CD4-positive, alpha-beta T cell treated with Interleukin-12 subunit alpha and Interleukin-12 subunit beta, for 1 hour (primary cell): ENCODE measurements at regions not wholly inside any gene's neighbourhood (a gene's known extent, or its start where the extent isn't known, plus 50 kb on each side); places are given as distances from the start of the nearest gene placed in this dataset.
"Not testable (repeated sequence)": the region's sequence is repeated elsewhere in the genome, so short reads cannot be mapped to it uniquely, and the experiment has no call there.

Experiments used
- DNase-seq: peaks from one replicate; pipeline ENCODE4 v3.0.0-alpha.2; 2020

- no peak for DNase-seq
Observed at GRCh38 chr10:117457071-117457810, 82.0 kb upstream of the PDZD8 start.

GRCh38 chr10:117455346-117455745 is 80.1 kb upstream of the PDZD8 start:
- DNase-seq: no peak

- no peak for DNase-seq
Observed at GRCh38 chr10:117454502-117454901, 79.3 kb upstream of the PDZD8 start.

GRCh38 chr10:117453484-117453883 is 78.2 kb upstream of the PDZD8 start:
- not testable (repeated sequence) for DNase-seq

- no peak for DNase-seq
Observed at GRCh38 chr10:117450940-117451339, 75.7 kb upstream of the PDZD8 start.

GRCh38 chr10:117449636-117450035 is 74.4 kb upstream of the PDZD8 start:
- no peak for DNase-seq

GRCh38 chr10:117448802-117449201 is 73.6 kb upstream of the PDZD8 start:
- DNase-seq: no peak

- no peak for DNase-seq
Observed at GRCh38 chr10:117445992-117446391, 70.8 kb upstream of the PDZD8 start.

- no peak for DNase-seq
Observed at GRCh38 chr10:117444497-117445040, 69.3 kb upstream of the PDZD8 start.

- no peak for DNase-seq
Observed at GRCh38 chr10:117443686-117444041, 68.4 kb upstream of the PDZD8 start.

GRCh38 chr10:117442944-117443685 is 67.9 kb upstream of the PDZD8 start:
- DNase-seq: peak; percentile 41

GRCh38 chr10:117442521-117442920 is 67.3 kb upstream of the PDZD8 start:
- DNase-seq: no peak

GRCh38 chr10:117441812-117442443 is 66.7 kb upstream of the PDZD8 start:
- DNase-seq: no peak

GRCh38 chr10:117441361-117441760 is 66.1 kb upstream of the PDZD8 start:
- no peak for DNase-seq

- DNase-seq: no peak
Observed at GRCh38 chr10:117439243-117439912, 64.1 kb upstream of the PDZD8 start.

GRCh38 chr10:117432866-117433265 is 57.6 kb upstream of the PDZD8 start:
- no peak for DNase-seq

- no peak for DNase-seq
Observed at GRCh38 chr10:117431160-117431559, 55.9 kb upstream of the PDZD8 start.

GRCh38 chr10:117430535-117430934 is 55.3 kb upstream of the PDZD8 start:
- not testable (repeated sequence) for DNase-seq

GRCh38 chr10:117429643-117430265 is 54.5 kb upstream of the PDZD8 start:
- no peak for DNase-seq

GRCh38 chr10:117427356-117427755 is 52.1 kb upstream of the PDZD8 start:
- DNase-seq: no peak

- no peak for DNase-seq
Observed at GRCh38 chr10:117425974-117426566, 50.8 kb upstream of the PDZD8 start.
